ENCODE measurements at regions not wholly inside any gene's neighbourhood (a gene's known extent, or its start where the extent isn't known, plus 50 kb on each side); places are given as distances from the start of the nearest gene placed in this dataset.
"Not testable (repeated sequence)": the region's sequence is repeated elsewhere in the genome, so short reads cannot be mapped to it uniquely, and the experiment has no call there.

- H3K27me3 ChIP-seq (ENCODE audit: control insufficient read depth in 3 of 3, insufficient read depth in 3 of 3, low read length in 3 of 3) = peaks cover 0 to 12% (median 7%) of the 10 kb centered on the region in 3 donors
- H3K27ac ChIP-seq (ENCODE audit: low read depth, low read length); H3K4me1 ChIP-seq (ENCODE audit: control insufficient read depth in 3 of 3, insufficient read depth in 3 of 3, low read length in 3 of 3): not testable (repeated sequence)
Observed at GRCh38 chr16:88145824-88146405, 194.7 kb downstream of the BANP start.

GRCh38 chr16:88148078-88148477 is 196.8 kb downstream of the BANP start:
- not testable (repeated sequence) for H3K4me3 ChIP-seq (ENCODE audit: low read length in 3 of 3); H3K4me1 ChIP-seq (ENCODE audit: control insufficient read depth in 3 of 3, insufficient read depth in 3 of 3, low read length in 3 of 3); H3K27ac ChIP-seq (ENCODE audit: low read depth, low read length); H3K9me3 ChIP-seq (ENCODE audit: control insufficient read depth in 3 of 3, low read length in 3 of 3); H3K9ac ChIP-seq (ENCODE audit: low read depth in 1 of 3, low read length in 3 of 3); H3K36me3 ChIP-seq (ENCODE audit: control insufficient read depth in 3 of 3, insufficient read depth in 3 of 3, low read length in 3 of 3)
- peaks cover 0 to 21% (median 2%) of the 10 kb centered on the region in 3 donors for H3K27me3 ChIP-seq (ENCODE audit: control insufficient read depth in 3 of 3, insufficient read depth in 3 of 3, low read length in 3 of 3)

More at GRCh38 chr16:88145824-88146405, 194.7 kb downstream of the BANP start:
- not testable (repeated sequence) for H3K9ac ChIP-seq (ENCODE audit: low read depth in 1 of 3, low read length in 3 of 3); H3K4me3 ChIP-seq (ENCODE audit: low read length in 3 of 3); H3K36me3 ChIP-seq (ENCODE audit: control insufficient read depth in 3 of 3, insufficient read depth in 3 of 3, low read length in 3 of 3); H3K9me3 ChIP-seq (ENCODE audit: control insufficient read depth in 3 of 3, low read length in 3 of 3)

GRCh38 chr16:88148682-88149081 is 197.4 kb downstream of the BANP start:
- not testable (repeated sequence) for H3K4me3 ChIP-seq (ENCODE audit: low read length in 3 of 3); H3K36me3 ChIP-seq (ENCODE audit: control insufficient read depth in 3 of 3, insufficient read depth in 3 of 3, low read length in 3 of 3); H3K9me3 ChIP-seq (ENCODE audit: control insufficient read depth in 3 of 3, low read length in 3 of 3); H3K4me1 ChIP-seq (ENCODE audit: control insufficient read depth in 3 of 3, insufficient read depth in 3 of 3, low read length in 3 of 3); H3K9ac ChIP-seq (ENCODE audit: low read depth in 1 of 3, low read length in 3 of 3); H3K27ac ChIP-seq (ENCODE audit: low read depth, low read length)
- peaks cover 0 to 23% (median 2%) of the 10 kb centered on the region in 3 donors for H3K27me3 ChIP-seq (ENCODE audit: control insufficient read depth in 3 of 3, insufficient read depth in 3 of 3, low read length in 3 of 3)

GRCh38 chr16:88149158-88149603 is 197.9 kb downstream of the BANP start:
- not testable (repeated sequence) for H3K27ac ChIP-seq (ENCODE audit: low read depth, low read length); H3K4me1 ChIP-seq (ENCODE audit: control insufficient read depth in 3 of 3, insufficient read depth in 3 of 3, low read length in 3 of 3); H3K36me3 ChIP-seq (ENCODE audit: control insufficient read depth in 3 of 3, insufficient read depth in 3 of 3, low read length in 3 of 3); H3K9ac ChIP-seq (ENCODE audit: low read depth in 1 of 3, low read length in 3 of 3); H3K9me3 ChIP-seq (ENCODE audit: control insufficient read depth in 3 of 3, low read length in 3 of 3); H3K4me3 ChIP-seq (ENCODE audit: low read length in 3 of 3)
- peaks cover 0 to 19% (median 2%) of the 10 kb centered on the region in 3 donors for H3K27me3 ChIP-seq (ENCODE audit: control insufficient read depth in 3 of 3, insufficient read depth in 3 of 3, low read length in 3 of 3)

- H3K4me3 ChIP-seq (ENCODE audit: low read length in 3 of 3); H3K4me1 ChIP-seq (ENCODE audit: control insufficient read depth in 3 of 3, insufficient read depth in 3 of 3, low read length in 3 of 3); H3K9ac ChIP-seq (ENCODE audit: low read depth in 1 of 3, low read length in 3 of 3); H3K9me3 ChIP-seq (ENCODE audit: control insufficient read depth in 3 of 3, low read length in 3 of 3); H3K36me3 ChIP-seq (ENCODE audit: control insufficient read depth in 3 of 3, insufficient read depth in 3 of 3, low read length in 3 of 3); H3K27ac ChIP-seq (ENCODE audit: low read depth, low read length): not testable (repeated sequence)
- peaks cover 0 to 17% (median 2%) of the 10 kb centered on the region in 3 donors for H3K27me3 ChIP-seq (ENCODE audit: control insufficient read depth in 3 of 3, insufficient read depth in 3 of 3, low read length in 3 of 3)
Observed at GRCh38 chr16:88149663-88150062, 198.4 kb downstream of the BANP start.

DNA sequence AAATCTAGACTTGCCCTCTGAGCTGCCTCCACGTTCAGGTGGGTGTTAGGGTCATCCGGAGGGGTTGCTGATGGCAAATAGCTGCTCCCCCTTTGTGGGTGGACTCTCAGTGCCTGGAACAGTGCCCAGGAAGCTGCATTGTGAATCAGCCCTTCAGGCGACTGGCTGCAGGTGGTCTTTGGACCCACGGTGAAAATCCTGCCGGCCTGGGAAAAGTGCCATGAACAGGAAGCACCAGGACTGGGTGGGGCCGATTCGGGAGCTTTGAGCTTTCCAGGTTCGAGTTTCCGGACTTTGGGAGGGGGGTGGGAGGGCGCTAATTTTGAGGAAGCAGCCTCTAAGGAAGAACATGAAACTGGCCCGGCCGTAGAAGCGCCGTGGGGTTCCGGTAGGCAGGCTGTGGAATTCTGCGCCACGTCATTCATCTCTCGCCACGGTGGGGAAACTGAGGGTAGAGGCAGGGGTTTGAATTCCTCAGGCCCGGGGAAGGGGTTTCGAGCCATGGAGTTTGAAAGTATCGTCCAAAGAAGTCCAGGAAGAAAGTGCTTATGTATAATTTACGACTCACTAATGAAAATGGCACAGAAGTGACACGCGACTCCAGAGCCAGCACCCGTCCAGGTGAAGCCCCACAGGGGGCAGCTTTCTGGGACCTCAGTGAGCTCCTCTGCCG is 199.4 kb downstream of the BANP start:
- not testable (repeated sequence) for H3K4me1 ChIP-seq (ENCODE audit: control insufficient read depth in 3 of 3, insufficient read depth in 3 of 3, low read length in 3 of 3); H3K4me3 ChIP-seq (ENCODE audit: low read length in 3 of 3); H3K27ac ChIP-seq (ENCODE audit: low read depth, low read length); H3K9ac ChIP-seq (ENCODE audit: low read depth in 1 of 3, low read length in 3 of 3); H3K36me3 ChIP-seq (ENCODE audit: control insufficient read depth in 3 of 3, insufficient read depth in 3 of 3, low read length in 3 of 3); H3K9me3 ChIP-seq (ENCODE audit: control insufficient read depth in 3 of 3, low read length in 3 of 3)
- H3K27me3 ChIP-seq (ENCODE audit: control insufficient read depth in 3 of 3, insufficient read depth in 3 of 3, low read length in 3 of 3) = peaks cover 0 to 21% (median 5%) of the 10 kb centered on the region in 3 donors

DNA sequence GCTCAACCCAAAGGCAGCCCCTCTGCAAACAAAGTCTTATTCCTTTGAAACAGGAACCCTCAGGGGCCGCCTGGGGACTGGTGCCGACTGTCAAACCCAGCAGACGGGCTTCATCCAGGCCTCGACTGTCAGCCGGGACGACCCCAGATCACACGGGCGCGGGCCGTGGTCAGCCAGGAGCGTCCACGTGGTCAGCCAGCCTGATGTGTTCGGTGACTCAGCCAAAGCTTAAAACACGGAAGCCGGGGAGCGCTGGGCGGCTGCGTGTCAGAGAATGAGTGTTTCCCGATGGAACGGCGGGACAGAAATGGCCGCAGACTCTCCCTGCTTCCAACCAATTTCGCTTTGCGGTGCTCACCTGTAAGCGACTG is 199.9 kb downstream of the BANP start:
- not testable (repeated sequence) for H3K27ac ChIP-seq (ENCODE audit: low read depth, low read length); H3K4me1 ChIP-seq (ENCODE audit: control insufficient read depth in 3 of 3, insufficient read depth in 3 of 3, low read length in 3 of 3); H3K36me3 ChIP-seq (ENCODE audit: control insufficient read depth in 3 of 3, insufficient read depth in 3 of 3, low read length in 3 of 3); H3K4me3 ChIP-seq (ENCODE audit: low read length in 3 of 3); H3K9ac ChIP-seq (ENCODE audit: low read depth in 1 of 3, low read length in 3 of 3); H3K9me3 ChIP-seq (ENCODE audit: control insufficient read depth in 3 of 3, low read length in 3 of 3)
- peaks cover 0 to 21% (median 5%) of the 10 kb centered on the region in 3 donors for H3K27me3 ChIP-seq (ENCODE audit: control insufficient read depth in 3 of 3, insufficient read depth in 3 of 3, low read length in 3 of 3)

DNA sequence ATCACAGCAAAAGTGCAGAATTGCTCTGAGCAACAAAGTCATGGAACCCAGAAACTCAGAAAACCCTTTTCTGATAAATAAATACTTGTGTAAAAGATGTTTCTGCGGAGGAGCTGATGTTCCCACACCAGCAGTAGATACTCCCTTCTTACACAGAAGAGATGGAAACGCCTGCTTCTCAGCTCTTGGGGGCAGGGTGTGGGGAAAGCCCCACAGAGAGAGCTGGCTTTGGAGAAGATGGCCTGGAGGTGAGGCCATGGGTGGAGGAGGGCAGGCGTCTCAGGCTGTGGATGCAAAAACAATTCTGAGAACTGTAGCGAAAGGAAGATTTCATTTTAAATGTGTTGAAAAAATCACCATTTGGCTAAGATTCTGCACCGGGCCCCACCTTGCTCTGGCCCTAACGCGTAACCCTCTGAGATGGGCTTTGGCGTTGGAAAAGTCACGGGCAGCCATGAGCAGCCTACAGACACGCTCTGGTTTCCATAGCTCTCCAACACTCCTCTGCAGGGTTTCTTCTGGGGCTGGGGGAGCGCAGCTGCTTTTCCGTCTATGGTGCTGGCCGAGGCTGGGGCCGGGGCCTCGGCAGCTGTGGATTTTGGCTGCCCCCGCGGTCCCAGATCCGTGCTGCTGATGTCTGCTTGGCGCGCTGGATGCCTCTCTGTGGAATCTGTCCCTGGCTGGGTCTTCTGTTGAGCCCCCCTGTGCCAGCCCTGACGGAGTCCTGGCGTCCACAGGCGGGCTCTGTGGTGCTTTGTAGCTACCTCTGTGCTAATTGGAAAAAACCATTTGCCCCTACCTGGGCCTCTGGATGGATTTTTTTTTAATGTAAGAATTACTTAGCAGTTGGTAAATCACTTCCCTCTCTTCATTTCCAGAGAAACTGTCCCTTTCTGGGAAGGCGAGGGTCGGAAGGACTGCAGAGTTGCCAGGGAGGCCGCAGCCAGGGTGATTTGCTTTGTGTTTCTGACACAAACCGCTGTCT is 200.9 kb downstream of the BANP start:
- H3K9me3 ChIP-seq (ENCODE audit: control insufficient read depth in 3 of 3, low read length in 3 of 3); H3K36me3 ChIP-seq (ENCODE audit: control insufficient read depth in 3 of 3, insufficient read depth in 3 of 3, low read length in 3 of 3); H3K4me3 ChIP-seq (ENCODE audit: low read length in 3 of 3); H3K9ac ChIP-seq (ENCODE audit: low read depth in 1 of 3, low read length in 3 of 3); H3K27ac ChIP-seq (ENCODE audit: low read depth, low read length); H3K4me1 ChIP-seq (ENCODE audit: control insufficient read depth in 3 of 3, insufficient read depth in 3 of 3, low read length in 3 of 3): not testable (repeated sequence)
- peaks cover 0 to 21% (median 5%) of the 10 kb centered on the region in 3 donors for H3K27me3 ChIP-seq (ENCODE audit: control insufficient read depth in 3 of 3, insufficient read depth in 3 of 3, low read length in 3 of 3)

DNA sequence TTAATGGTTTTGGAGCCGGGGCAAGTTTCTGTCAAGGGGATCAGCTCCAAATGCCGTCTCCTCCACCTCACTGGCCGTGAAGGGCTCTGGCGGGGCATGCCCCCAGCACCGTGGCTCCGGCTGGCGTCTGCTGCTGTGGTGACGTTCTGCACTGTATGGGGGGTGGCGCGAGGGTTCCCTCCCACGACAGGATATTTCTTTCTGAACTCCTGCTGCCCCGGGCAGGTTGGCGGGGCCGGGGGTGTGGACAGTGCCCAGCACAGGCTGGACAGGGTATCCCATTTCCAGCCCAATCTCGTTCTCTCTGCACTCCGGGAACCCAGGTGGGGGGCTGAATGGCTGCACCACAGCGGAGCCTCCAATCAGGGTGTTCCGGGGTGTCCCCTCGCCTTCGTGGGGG is 201.6 kb downstream of the BANP start:
- not testable (repeated sequence) for H3K27ac ChIP-seq (ENCODE audit: low read depth, low read length)
- H3K27me3 ChIP-seq (ENCODE audit: control insufficient read depth in 3 of 3, insufficient read depth in 3 of 3, low read length in 3 of 3) = peaks cover 0 to 21% (median 5%) of the 10 kb centered on the region in 3 donors

GRCh38 chr16:88153516-88153915 is 202.3 kb downstream of the BANP start:
- not testable (repeated sequence) for H3K4me3 ChIP-seq (ENCODE audit: low read length in 3 of 3); H3K9ac ChIP-seq (ENCODE audit: low read depth in 1 of 3, low read length in 3 of 3); H3K27ac ChIP-seq (ENCODE audit: low read depth, low read length); H3K4me1 ChIP-seq (ENCODE audit: control insufficient read depth in 3 of 3, insufficient read depth in 3 of 3, low read length in 3 of 3); H3K9me3 ChIP-seq (ENCODE audit: control insufficient read depth in 3 of 3, low read length in 3 of 3); H3K36me3 ChIP-seq (ENCODE audit: control insufficient read depth in 3 of 3, insufficient read depth in 3 of 3, low read length in 3 of 3)
- H3K27me3 ChIP-seq (ENCODE audit: control insufficient read depth in 3 of 3, insufficient read depth in 3 of 3, low read length in 3 of 3) = peaks cover 0 to 21% (median 5%) of the 10 kb centered on the region in 3 donors

More for the DNA sequence above, 201.6 kb downstream of the BANP start:
- H3K36me3 ChIP-seq (ENCODE audit: control insufficient read depth in 3 of 3, insufficient read depth in 3 of 3, low read length in 3 of 3); H3K4me3 ChIP-seq (ENCODE audit: low read length in 3 of 3); H3K4me1 ChIP-seq (ENCODE audit: control insufficient read depth in 3 of 3, insufficient read depth in 3 of 3, low read length in 3 of 3); H3K9me3 ChIP-seq (ENCODE audit: control insufficient read depth in 3 of 3, low read length in 3 of 3); H3K9ac ChIP-seq (ENCODE audit: low read depth in 1 of 3, low read length in 3 of 3): not testable (repeated sequence)

Measured in skeletal muscle tissue (tissue), 3 donors.